ENCODE measurements at regions not wholly inside any gene's neighbourhood (a gene's known extent, or its start where the extent isn't known, plus 50 kb on each side); places are given as distances from the start of the nearest gene placed in this dataset.

DNA sequence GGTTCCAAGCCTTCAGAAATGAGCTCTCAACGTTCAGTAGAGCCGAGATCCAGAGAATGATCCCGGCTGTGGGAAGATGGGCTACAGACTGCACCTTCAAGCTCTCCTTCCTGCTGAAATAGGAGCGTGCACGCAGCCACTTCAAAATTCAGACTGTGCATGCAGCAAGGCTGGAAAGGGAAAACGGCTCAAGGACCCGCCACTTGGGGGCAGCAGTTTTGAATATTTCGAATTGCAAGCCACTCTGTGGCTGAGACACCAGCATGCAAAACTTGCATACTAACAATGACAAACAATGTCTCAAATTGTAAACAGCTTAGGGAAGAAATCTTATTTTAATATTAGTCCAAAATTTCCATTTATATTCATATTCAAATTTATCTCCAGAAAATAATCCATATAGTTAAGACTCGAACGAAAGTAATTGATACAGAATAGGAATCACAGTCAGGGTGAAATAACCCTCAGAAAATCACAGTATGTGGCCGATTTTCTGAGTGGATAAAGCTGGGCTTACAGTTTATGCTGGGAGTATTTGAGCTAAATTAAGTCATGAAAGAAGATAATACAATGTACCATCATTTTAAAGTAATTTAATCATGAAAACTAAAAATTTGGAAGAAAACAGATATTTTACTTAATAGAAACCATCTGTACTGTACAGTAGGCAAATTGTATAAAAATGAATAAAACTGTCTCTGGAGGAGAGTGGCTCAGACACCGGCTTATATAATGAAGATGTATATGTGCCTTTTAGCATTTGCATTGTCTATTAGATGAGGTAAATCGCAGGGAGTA lies 137.9 kb upstream of the MKI67 start:
- no peak overlapping the region for H3K9ac ChIP-seq (ENCODE audit: low read depth, low read length)
- 53% methylated on average over 13 of the region's 13 CpGs for WGBS

DNA sequence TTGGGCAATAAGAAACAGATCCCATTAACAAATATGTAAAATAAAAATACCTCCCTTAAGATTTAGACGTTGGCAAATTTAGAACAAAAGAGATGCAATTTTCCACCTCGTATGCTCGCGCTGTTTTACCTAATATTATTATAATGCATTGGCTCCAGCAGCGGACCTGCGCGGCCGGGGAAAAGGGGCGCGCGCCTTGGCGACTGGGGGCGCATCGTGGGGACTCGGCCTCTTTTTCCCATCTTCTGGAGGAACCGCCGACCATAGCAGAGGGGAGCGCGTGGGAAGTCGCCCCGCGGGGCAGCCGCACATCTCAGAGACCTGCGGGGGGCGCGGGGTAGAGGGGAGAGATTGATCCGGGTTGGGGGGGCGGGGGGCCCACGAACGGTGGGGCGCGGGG lies 139.4 kb upstream of the MKI67 start:
- 95% methylated on average over 32 of the region's 32 CpGs for WGBS
- H3K9me3 ChIP-seq (ENCODE audit: insufficient read depth, low read depth, low read length): no peaks in the 10 kb centered on the region
- no peaks in the 10 kb centered on the region for H3K36me3 ChIP-seq (ENCODE audit: insufficient read depth, low read length)
- no peak overlapping the region for H3K27ac ChIP-seq (ENCODE audit: low read depth, low read length)
- H3K4me3 ChIP-seq (ENCODE audit: low read length): no peak overlapping the region
- H3K9ac ChIP-seq (ENCODE audit: low read depth, low read length): no peak overlapping the region
- peaks cover 6% of the 10 kb centered on the region; the same call in 1 of the 2 replicates for H3K4me1 ChIP-seq (ENCODE audit: insufficient read depth, low read length)
- H3K27me3 ChIP-seq (ENCODE audit: insufficient read depth, low read length): no peaks in the 10 kb centered on the region

More for the DNA sequence above, 137.9 kb upstream of the MKI67 start:
- no peaks in the 10 kb centered on the region for H3K36me3 ChIP-seq (ENCODE audit: insufficient read depth, low read length)
- no peaks in the 10 kb centered on the region for H3K27me3 ChIP-seq (ENCODE audit: insufficient read depth, low read length)
- no peak overlapping the region for H3K27ac ChIP-seq (ENCODE audit: low read depth, low read length)
- no peaks in the 10 kb centered on the region for H3K9me3 ChIP-seq (ENCODE audit: insufficient read depth, low read depth, low read length)
- peaks cover 6% of the 10 kb centered on the region; the same call in 1 of the 2 replicates for H3K4me1 ChIP-seq (ENCODE audit: insufficient read depth, low read length)
- no peak overlapping the region for H3K4me3 ChIP-seq (ENCODE audit: low read length)

DNA sequence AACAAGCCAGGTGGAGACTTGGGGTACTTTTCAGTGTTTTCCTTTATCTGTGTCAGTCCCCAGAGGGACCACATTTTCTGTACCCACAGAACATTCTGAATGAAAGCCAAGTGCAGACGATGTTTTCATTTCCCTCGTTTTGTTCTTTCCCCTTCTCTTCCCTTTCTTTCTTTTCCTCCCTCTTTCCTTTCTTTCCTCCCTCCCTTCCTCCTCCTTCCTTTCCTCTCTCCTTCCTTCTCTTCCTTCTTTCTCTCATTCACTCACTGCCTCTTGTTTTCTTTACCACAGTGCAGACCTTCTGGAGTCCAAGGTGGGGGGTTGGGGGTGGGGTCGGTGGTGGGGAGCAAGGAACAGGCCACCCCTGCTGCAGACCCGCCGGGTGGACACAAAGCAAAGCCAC lies 141.4 kb upstream of the MKI67 start:
- no peak overlapping the region for H3K4me3 ChIP-seq (ENCODE audit: low read length)
- WGBS: 72% methylated on average over 5 of the region's 5 CpGs
- H3K27me3 ChIP-seq (ENCODE audit: insufficient read depth, low read length): no peaks in the 10 kb centered on the region
- no peak overlapping the region for H3K9ac ChIP-seq (ENCODE audit: low read depth, low read length)
- H3K4me1 ChIP-seq (ENCODE audit: insufficient read depth, low read length): peaks cover 6% of the 10 kb centered on the region; the same call in 1 of the 2 replicates
- no peaks in the 10 kb centered on the region for H3K36me3 ChIP-seq (ENCODE audit: insufficient read depth, low read length)
- no peaks in the 10 kb centered on the region for H3K9me3 ChIP-seq (ENCODE audit: insufficient read depth, low read depth, low read length)
- no peak overlapping the region for H3K27ac ChIP-seq (ENCODE audit: low read depth, low read length)

DNA sequence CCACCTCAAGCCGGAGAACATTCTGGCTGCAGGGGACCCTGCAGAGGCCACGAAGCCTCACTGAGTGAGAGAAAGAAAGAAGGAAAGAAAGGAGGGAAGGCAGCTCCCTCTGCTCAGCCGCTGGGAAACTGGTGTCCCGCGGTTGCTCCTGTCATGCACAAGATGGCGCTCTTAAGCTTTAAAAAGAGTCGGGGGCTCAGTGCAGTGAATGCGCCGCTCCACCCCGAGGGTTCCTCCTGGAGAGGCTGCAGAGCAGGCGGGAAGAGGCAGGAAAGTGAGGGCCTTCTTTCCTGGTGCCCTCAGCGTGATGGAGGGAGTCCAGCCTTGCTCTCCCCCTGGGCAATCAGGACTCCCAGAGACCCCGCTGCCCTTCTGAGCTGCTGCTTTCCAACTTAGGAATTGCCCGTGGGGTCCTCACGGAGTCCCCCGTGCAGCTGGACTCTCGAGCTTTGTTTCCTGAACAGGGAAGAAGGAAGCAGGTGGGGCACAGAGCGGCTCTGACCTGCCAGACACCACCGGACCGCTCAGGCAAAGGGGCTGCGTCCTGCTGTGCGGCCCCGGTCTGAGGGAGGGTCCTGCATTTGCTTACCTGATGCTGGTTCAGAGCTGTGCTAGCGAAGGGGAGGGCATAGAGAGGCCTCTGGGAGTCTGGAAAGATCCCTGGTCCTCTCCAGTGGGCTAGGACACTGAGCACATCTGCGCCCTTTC lies 141.9 kb upstream of the MKI67 start:
- H3K9ac ChIP-seq (ENCODE audit: low read depth, low read length): no peak overlapping the region; the same call in 1 of the 2 replicates
- no peak overlapping the region for H3K27ac ChIP-seq (ENCODE audit: low read depth, low read length)
- H3K4me3 ChIP-seq (ENCODE audit: low read length): no peak overlapping the region
- peaks cover 6% of the 10 kb centered on the region; the same call in 1 of the 2 replicates for H3K4me1 ChIP-seq (ENCODE audit: insufficient read depth, low read length)
- no peaks in the 10 kb centered on the region for H3K9me3 ChIP-seq (ENCODE audit: insufficient read depth, low read depth, low read length)
- H3K27me3 ChIP-seq (ENCODE audit: insufficient read depth, low read length): no peaks in the 10 kb centered on the region
- whole genome bisulfite sequencing: 34% methylated on average over 25 of the region's 25 CpGs
- H3K36me3 ChIP-seq (ENCODE audit: insufficient read depth, low read length): no peaks in the 10 kb centered on the region

DNA sequence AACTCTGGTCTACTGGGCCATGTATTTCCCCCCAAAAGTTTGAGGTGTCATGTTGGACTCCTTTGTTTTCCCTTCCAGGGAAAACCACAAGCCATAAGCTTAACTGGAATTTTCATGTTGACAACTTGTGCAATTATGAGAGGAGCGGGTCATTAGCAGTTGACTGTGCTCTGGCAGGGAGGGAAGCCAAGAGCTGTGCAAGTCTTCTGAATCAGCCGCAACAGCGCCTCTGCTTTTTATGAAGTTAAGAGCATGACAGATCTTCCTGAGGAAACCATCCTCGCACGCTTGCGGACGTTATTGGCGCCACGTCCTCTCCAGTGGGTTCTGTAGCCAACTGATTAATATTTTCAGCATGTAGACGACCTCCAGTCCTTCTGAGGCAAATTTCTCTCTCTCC lies 148.7 kb upstream of the MKI67 start:
- Histone ChIP-seq H3K36me3 (ENCODE audit: insufficient read depth, low read length) (no peaks in the 10 kb centered on the region), H3K27ac (ENCODE audit: low read depth, low read length) (no peak overlapping the region), H3K4me3 (ENCODE audit: low read length) (no peak overlapping the region), H3K9me3 (ENCODE audit: insufficient read depth, low read depth, low read length) (no peaks in the 10 kb centered on the region), H3K4me1 (ENCODE audit: insufficient read depth, low read length) (no peaks in the 10 kb centered on the region), H3K27me3 (ENCODE audit: insufficient read depth, low read length) (no peaks in the 10 kb centered on the region), H3K9ac (ENCODE audit: low read depth, low read length) (no peak overlapping the region)
- WGBS: 94% methylated on average over 10 of the region's 10 CpGs

DNA sequence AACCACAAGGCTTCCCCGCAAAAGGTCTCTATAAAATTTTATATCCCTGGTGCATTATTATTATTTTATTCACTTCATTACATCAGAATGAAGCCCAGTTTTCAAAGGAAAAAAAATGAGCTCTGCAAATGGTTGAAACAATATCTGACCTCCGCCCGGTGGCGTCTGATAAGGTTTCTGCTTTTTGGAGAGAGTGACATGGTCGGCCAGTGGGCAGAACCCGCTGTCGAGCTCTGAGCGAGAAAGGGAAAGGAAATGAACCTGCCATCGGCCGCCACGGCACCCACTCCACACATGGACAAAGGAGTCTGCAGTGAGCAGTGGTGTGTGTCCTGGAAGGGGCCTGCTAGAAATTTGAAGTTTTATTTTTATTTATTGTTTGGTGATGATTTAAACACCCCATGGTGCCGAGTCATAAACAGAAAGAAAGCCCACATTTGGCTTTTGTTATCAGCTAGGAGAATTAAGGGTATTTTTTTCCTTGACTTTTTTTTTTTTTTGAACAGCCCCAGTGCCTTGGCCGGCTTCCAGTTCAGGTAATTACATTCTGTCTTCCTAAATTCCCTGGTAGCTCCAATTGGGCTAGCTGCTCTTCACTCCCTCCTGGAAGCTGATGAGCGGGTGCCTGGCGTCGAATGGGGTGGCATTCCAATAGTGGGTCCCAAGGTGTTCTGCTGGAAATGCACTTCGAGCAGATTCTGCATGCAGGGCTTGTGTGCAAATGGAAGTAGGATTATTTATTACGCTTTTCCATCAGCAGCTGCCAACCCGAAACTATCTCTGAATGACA lies 149.4 kb upstream of the MKI67 start:
- Histone ChIP-seq H3K4me3 (ENCODE audit: low read length) (no peak overlapping the region), H3K4me1 (ENCODE audit: insufficient read depth, low read length) (no peaks in the 10 kb centered on the region), H3K9ac (ENCODE audit: low read depth, low read length) (no peak overlapping the region), H3K27ac (ENCODE audit: low read depth, low read length) (no peak overlapping the region), H3K36me3 (ENCODE audit: insufficient read depth, low read length) (no peaks in the 10 kb centered on the region), H3K9me3 (ENCODE audit: insufficient read depth, low read depth, low read length) (no peaks in the 10 kb centered on the region), H3K27me3 (ENCODE audit: insufficient read depth, low read length) (no peaks in the 10 kb centered on the region)
- WGBS: 92% methylated on average over 19 of the region's 19 CpGs

DNA sequence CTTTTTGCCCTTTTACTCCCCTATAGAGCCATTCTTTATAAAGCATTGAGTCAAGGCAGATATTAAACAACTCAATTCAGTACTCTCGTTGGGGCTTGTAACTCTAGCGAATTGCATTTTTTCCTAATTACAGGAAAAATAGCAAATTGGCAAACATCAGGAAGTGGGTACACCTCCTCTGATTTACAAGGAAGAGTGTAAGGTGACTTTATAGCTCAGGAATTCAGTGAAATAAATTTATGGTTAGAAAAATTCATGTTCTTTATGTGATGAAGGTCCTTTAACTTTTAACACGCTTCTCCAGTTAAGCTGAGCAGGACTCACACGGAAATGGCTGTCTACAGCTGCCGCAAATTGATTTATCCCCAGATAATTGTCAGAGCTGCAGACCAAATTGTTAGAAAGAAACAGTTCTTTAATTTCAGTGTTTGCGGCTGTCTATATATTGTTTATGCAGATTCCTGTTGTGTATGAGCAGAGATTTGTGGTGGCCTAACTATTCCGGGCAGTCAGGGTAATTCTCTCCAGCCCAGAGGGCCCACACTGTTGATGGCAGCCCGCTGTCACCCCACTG lies 151.1 kb upstream of the MKI67 start:
- H3K36me3 ChIP-seq (ENCODE audit: insufficient read depth, low read length): no peaks in the 10 kb centered on the region
- no peaks in the 10 kb centered on the region for H3K27me3 ChIP-seq (ENCODE audit: insufficient read depth, low read length)
- H3K4me3 ChIP-seq (ENCODE audit: low read length): no peak overlapping the region
- H3K27ac ChIP-seq (ENCODE audit: low read depth, low read length): no peak overlapping the region
- H3K9ac ChIP-seq (ENCODE audit: low read depth, low read length): no peak overlapping the region
- WGBS: 96% methylated on average over 8 of the region's 8 CpGs
- no peaks in the 10 kb centered on the region for H3K4me1 ChIP-seq (ENCODE audit: insufficient read depth, low read length)
- no peaks in the 10 kb centered on the region for H3K9me3 ChIP-seq (ENCODE audit: insufficient read depth, low read depth, low read length)

DNA sequence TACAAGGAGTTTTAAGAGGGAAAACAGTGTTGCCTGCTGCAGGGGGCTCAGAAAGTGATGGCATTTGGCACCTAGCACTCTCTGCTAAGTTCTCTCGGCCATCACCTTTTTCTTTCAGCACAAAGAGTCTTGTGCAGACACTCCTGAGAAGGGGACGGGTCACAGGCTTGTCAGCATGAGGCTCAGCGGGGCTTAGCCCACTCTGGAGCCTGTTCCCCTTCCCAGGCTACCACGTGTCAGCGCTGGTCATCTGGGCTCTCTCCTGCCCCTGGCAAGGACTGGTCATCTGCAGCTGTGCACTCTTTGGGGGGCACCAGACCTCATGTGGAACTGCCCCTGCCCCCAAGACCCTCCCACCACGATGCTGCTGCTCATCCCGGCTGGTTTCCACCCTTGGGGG lies 152.1 kb upstream of the MKI67 start:
- Histone ChIP-seq H3K27me3 (ENCODE audit: insufficient read depth, low read length) (no peaks in the 10 kb centered on the region), H3K4me1 (ENCODE audit: insufficient read depth, low read length) (no peaks in the 10 kb centered on the region), H3K27ac (ENCODE audit: low read depth, low read length) (no peak overlapping the region), H3K9ac (ENCODE audit: low read depth, low read length) (no peak overlapping the region), H3K36me3 (ENCODE audit: insufficient read depth, low read length) (no peaks in the 10 kb centered on the region), H3K4me3 (ENCODE audit: low read length) (no peak overlapping the region), H3K9me3 (ENCODE audit: insufficient read depth, low read depth, low read length) (no peaks in the 10 kb centered on the region)
- WGBS: 47% methylated on average over 7 of the region's 7 CpGs

DNA sequence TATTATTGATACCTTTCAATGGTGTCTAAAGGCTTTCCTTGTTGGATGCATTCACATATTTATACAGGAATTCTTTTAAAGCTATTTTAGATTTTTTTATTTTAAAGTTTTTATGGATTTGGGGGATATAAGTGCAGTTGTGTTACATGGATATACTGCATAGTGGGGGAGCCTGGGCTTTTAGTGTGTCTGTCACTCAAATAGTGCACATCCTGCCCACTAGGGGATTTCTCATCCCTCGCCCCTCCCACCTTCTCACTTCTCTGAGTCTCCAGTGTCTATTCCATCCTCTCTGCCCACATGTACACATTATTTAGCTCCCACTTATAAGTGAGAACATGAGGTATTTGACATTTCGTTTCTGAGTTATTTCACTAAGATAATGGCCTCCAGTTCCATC lies 154.0 kb upstream of the MKI67 start:
- no peaks in the 10 kb centered on the region for H3K4me1 ChIP-seq (ENCODE audit: insufficient read depth, low read length)
- 86% methylated on average over 1 of the region's 2 CpGs for WGBS
- no peak overlapping the region for H3K27ac ChIP-seq (ENCODE audit: low read depth, low read length)
- H3K4me3 ChIP-seq (ENCODE audit: low read length): no peak overlapping the region
- H3K9ac ChIP-seq (ENCODE audit: low read depth, low read length): no peak overlapping the region
- H3K9me3 ChIP-seq (ENCODE audit: insufficient read depth, low read depth, low read length): no peaks in the 10 kb centered on the region
- no peaks in the 10 kb centered on the region for H3K36me3 ChIP-seq (ENCODE audit: insufficient read depth, low read length)
- H3K27me3 ChIP-seq (ENCODE audit: insufficient read depth, low read length): peaks cover 15% of the 10 kb centered on the region

DNA sequence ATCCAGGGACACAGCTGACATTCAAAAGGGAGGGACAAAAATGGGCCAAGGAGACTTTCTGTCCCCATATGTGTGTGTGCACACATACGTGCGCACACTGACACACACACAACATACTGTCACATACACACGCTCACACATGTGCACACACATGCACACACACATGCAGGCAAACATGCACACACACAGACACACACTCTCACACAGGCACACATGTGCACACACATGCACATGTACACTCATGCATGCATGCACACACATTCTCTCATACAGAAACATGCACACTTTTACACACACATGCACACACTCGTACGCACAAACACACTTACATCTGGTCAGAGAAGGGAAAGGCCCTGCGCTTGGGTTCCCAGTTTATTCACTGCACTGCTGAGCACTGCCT lies 155.1 kb upstream of the MKI67 start:
- no peaks in the 10 kb centered on the region for H3K36me3 ChIP-seq (ENCODE audit: insufficient read depth, low read length)
- H3K9me3 ChIP-seq (ENCODE audit: insufficient read depth, low read depth, low read length): no peaks in the 10 kb centered on the region
- H3K4me1 ChIP-seq (ENCODE audit: insufficient read depth, low read length): no peaks in the 10 kb centered on the region
- 85% methylated on average over 6 of the region's 6 CpGs for WGBS
- H3K9ac ChIP-seq (ENCODE audit: low read depth, low read length): no peak overlapping the region
- peaks cover 26% of the 10 kb centered on the region for H3K27me3 ChIP-seq (ENCODE audit: insufficient read depth, low read length)
- H3K27ac ChIP-seq (ENCODE audit: low read depth, low read length): no peak overlapping the region
- H3K4me3 ChIP-seq (ENCODE audit: low read length): no peak overlapping the region

DNA sequence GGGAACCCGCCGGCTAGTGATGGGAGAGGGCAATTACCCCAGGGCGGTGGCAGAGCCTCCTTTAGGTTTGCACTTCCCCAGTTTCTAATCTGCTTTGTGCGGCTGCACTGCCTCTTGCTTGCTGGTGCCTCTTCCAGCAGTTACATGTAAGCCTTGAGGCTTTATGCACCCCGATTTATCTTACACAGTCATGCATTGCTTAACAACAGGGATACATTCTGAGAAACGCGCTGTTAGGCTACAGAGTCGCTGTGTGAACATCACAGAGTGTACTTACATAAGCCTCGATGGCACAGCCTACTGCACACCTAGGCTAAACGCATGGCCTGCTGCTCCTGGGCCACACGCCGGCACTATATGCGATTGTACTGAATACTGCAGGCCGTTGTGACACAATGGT lies 155.6 kb upstream of the MKI67 start:
- Histone ChIP-seq H3K36me3 (ENCODE audit: insufficient read depth, low read length) (no peaks in the 10 kb centered on the region), H3K9me3 (ENCODE audit: insufficient read depth, low read depth, low read length) (no peaks in the 10 kb centered on the region), H3K27me3 (ENCODE audit: insufficient read depth, low read length) (peaks cover 30% of the 10 kb centered on the region), H3K4me3 (ENCODE audit: low read length) (no peak overlapping the region), H3K27ac (ENCODE audit: low read depth, low read length) (no peak overlapping the region), H3K4me1 (ENCODE audit: insufficient read depth, low read length) (no peaks in the 10 kb centered on the region), H3K9ac (ENCODE audit: low read depth, low read length) (no peak overlapping the region)
- WGBS: 95% methylated on average over 14 of the region's 14 CpGs
